Cardiac fibroblast (primary cell): ENCODE measurements at regions not wholly inside any gene's neighbourhood (a gene's known extent, or its start where the extent isn't known, plus 50 kb on each side); places are given as distances from the start of the nearest gene placed in this dataset.
"Not testable (repeated sequence)": the region's sequence is repeated elsewhere in the genome, so short reads cannot be mapped to it uniquely, and the experiment has no call there.

Experiments used
- DNase-seq, 2 donors: peaks; one replicate each; pipeline versions ENCODE4 v3.0.0 to v3.0.0-alpha.2; 2010; ENCODE audit warnings: low read depth in 2 of 2
- H3K4me3 ChIP-seq, 2 donors: replicated peaks in 1 of 2; 1 replicate in 1 of 2; 2 replicates in 1 of 2; pipeline ENCODE4 v1.5.1; 2011; ENCODE audit warnings: low read depth in 2 of 2, low read length in 2 of 2, mild to moderate bottlenecking in 2 of 2, moderate library complexity in 1 of 2
- CTCF ChIP-seq: IDR thresholded peaks from one replicate; pipeline ENCODE4 v1.5.1; 2011; ENCODE audit warnings: low read depth, mild to moderate bottlenecking, low read length, inconsistent platforms

GRCh38 chr11:69205743-69206612, 50.2 kb downstream of the SMIM38 start:
- TF ChIP-seq CTCF: no peak
- DNase-seq: no peak

GRCh38 chr11:69206613-69206965, 50.9 kb downstream of the SMIM38 start:
- not testable (repeated sequence) for H3K4me3 ChIP-seq, DNase-seq

More at GRCh38 chr11:69205743-69206612, 50.2 kb downstream of the SMIM38 start:
- H3K4me3 ChIP-seq: no peak overlapping the region

DNA sequence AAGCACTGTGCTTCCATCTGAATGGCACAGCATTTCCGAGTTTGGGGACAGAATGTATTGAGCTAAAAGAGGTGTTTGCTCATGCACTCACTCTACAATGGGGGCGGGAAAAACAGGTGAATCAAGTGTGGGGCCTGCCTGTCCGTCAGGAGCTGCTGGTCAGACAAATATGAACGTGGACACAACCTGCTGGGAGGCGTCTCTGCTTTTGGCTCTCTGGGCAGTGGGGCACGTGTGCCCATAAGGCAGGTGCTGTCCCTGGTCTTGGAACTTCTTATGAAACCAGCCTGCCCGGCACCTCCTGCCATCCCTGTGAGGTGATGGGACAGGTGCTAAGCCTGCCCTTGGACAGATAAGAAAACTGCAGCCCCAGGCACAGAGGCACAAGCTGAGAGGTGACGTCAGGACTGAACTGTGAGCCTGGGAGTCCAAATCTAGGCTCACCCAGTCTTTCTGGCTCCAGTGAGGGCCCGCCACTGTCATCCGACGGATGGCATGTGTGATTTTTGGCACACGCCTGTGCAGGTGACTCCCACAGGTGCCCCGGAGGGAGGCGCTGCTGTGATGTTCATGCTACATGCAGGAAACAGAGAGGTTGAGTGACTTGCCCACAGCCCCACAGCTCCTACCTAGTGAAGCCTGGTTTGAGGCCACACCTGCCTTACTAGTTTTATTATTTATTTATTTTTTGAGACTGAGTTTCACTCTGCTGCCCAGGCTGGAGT, 51.6 kb downstream of the SMIM38 start:
- no peak overlapping the region for H3K4me3 ChIP-seq
- no peak for TF ChIP-seq CTCF
- DNase-seq: no peak

GRCh38 chr11:69208190-69209037, 52.7 kb downstream of the SMIM38 start:
- DNase-seq: no peak
- H3K4me3 ChIP-seq: no peak overlapping the region
- no peak for TF ChIP-seq CTCF

DNA sequence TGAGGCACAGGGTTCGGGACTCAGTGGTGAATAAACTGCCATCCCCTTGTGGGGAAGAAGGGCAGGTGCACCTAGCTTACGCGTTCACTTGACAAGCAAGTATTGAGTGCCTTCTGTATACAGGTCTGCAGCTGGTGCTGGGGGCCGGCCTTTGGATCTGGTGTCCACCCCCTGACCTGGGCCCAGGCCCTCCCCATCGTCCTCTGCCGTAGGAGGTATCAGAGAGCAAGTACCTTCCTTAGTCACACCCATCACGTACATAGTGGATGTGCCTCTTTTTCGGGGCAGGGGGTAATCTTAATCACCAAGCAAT, 53.3 kb downstream of the SMIM38 start:
- DNase-seq: no peak
- TF ChIP-seq CTCF: no peak
- no peak overlapping the region for H3K4me3 ChIP-seq

- DNase-seq: no peak
- no peak overlapping the region for H3K4me3 ChIP-seq
- TF ChIP-seq CTCF: no peak
These were observed 53.9 kb downstream of the SMIM38 start for GRCh38 chr11:69209421-69210309.
